ENCODE measurements at regions not wholly inside any gene's neighbourhood (a gene's known extent, or its start where the extent isn't known, plus 50 kb on each side); places are given as distances from the start of the nearest gene placed in this dataset.

- no peaks in the 10 kb centered on the region for H3K36me3 ChIP-seq (ENCODE audit: low read depth, low read length)
- H3K9me2 ChIP-seq (replicated peaks; ENCODE audit: low read length) = no peaks in the 10 kb centered on the region
- H3K79me2 ChIP-seq (ENCODE audit: low read length) = no peaks in the 10 kb centered on the region
- no peak overlapping the region for H2AFZ ChIP-seq (ENCODE audit: low read length)
- no peaks in the 10 kb centered on the region for H3F3A ChIP-seq (ENCODE audit: low read length, unreplicated experiment)
- intact Hi-C loops (cut with micrococcal nuclease) = no loop called here
- DNase-seq = no peak
- no peaks in the 10 kb centered on the region for H3K27me3 ChIP-seq (ENCODE audit: low read length)
- no peaks in the 10 kb centered on the region for H4K20me1 ChIP-seq (ENCODE audit: low read length)
- no peak for TF ChIP-seq EZH2phosphoT487 (IDR thresholded peaks at IDR 0.05; ENCODE audit: borderline replicate concordance, low read length)
- TF ChIP-seq CTCF (conservative IDR thresholded peaks at IDR 0.05; ENCODE audit: low read depth, low read length) = no peak
- TF ChIP-seq EZH2 (IDR thresholded peaks at IDR 0.05; ENCODE audit: low read length, unreplicated experiment) = no peak
- POLR2A ChIA-PET (ENCODE audit: unreplicated experiment) = no interaction called here
- BruUV-seq (replicated peaks) = no TSS peak
- no peak overlapping the region for H3K4me2 ChIP-seq (ENCODE audit: low read length)
- no peak for ATAC-seq
- no peak overlapping the region for H3K9ac ChIP-seq (ENCODE audit: low read length)
- no peak overlapping the region for H3K4me3 ChIP-seq (ENCODE audit: low read length)
- H3K27ac ChIP-seq (ENCODE audit: low read length) = no peak overlapping the region
- no peaks in the 10 kb centered on the region for H3K4me1 ChIP-seq (ENCODE audit: insufficient read depth, low read length)
- CTCF ChIA-PET = no interaction called here
- H3K9me3 ChIP-seq (ENCODE audit: low read length) = no peaks in the 10 kb centered on the region
Observed at GRCh38 chr22:48799227-48799970, 1028.3 kb downstream of the BRD1 start.

GRCh38 chr22:48798281-48799226, 1029.1 kb downstream of the BRD1 start:
- H3K27ac ChIP-seq (ENCODE audit: low read length) = no peak overlapping the region
- CTCF ChIA-PET = no interaction called here
- ATAC-seq = no peak

GRCh38 chr22:48797731-48798130, 1029.9 kb downstream of the BRD1 start:
- no peaks in the 10 kb centered on the region for H4K20me1 ChIP-seq (ENCODE audit: low read length)
- no peaks in the 10 kb centered on the region for H3K9me3 ChIP-seq (ENCODE audit: low read length)
- no TSS peak for BruUV-seq (replicated peaks)
- no peak overlapping the region for H3K27ac ChIP-seq (ENCODE audit: low read length)
- no peaks in the 10 kb centered on the region for H3K9me2 ChIP-seq (replicated peaks; ENCODE audit: low read length)
- H3K4me2 ChIP-seq (ENCODE audit: low read length) = no peak overlapping the region
- H2AFZ ChIP-seq (ENCODE audit: low read length) = no peak overlapping the region
- no peak for ATAC-seq
- no peaks in the 10 kb centered on the region for H3F3A ChIP-seq (ENCODE audit: low read length, unreplicated experiment)
- no peaks in the 10 kb centered on the region for H3K36me3 ChIP-seq (ENCODE audit: low read depth, low read length)
- no peaks in the 10 kb centered on the region for H3K27me3 ChIP-seq (ENCODE audit: low read length)
- ChIA-PET POLR2A (ENCODE audit: unreplicated experiment) (no interaction called here), CTCF (no interaction called here)
- no peak overlapping the region for H3K9ac ChIP-seq (ENCODE audit: low read length)
- no peaks in the 10 kb centered on the region for H3K79me2 ChIP-seq (ENCODE audit: low read length)
- TF ChIP-seq EZH2 (IDR thresholded peaks at IDR 0.05; ENCODE audit: low read length, unreplicated experiment) (no peak), EZH2phosphoT487 (IDR thresholded peaks at IDR 0.05; ENCODE audit: borderline replicate concordance, low read length) (no peak), CTCF (conservative IDR thresholded peaks at IDR 0.05; ENCODE audit: low read depth, low read length) (no peak)
- no peaks in the 10 kb centered on the region for H3K4me1 ChIP-seq (ENCODE audit: insufficient read depth, low read length)
- no peak overlapping the region for H3K4me3 ChIP-seq (ENCODE audit: low read length)
- DNase-seq = no peak
- intact Hi-C loops (cut with micrococcal nuclease) = no loop called here

More at GRCh38 chr22:48798281-48799226, 1029.1 kb downstream of the BRD1 start:
- intact Hi-C loops (cut with micrococcal nuclease) = no loop called here
- Histone ChIP-seq H3K4me1 (ENCODE audit: insufficient read depth, low read length) (no peaks in the 10 kb centered on the region), H3K36me3 (ENCODE audit: low read depth, low read length) (no peaks in the 10 kb centered on the region), H3K9me3 (ENCODE audit: low read length) (no peaks in the 10 kb centered on the region), H3F3A (ENCODE audit: low read length, unreplicated experiment) (no peaks in the 10 kb centered on the region), H4K20me1 (ENCODE audit: low read length) (no peaks in the 10 kb centered on the region), H3K9ac (ENCODE audit: low read length) (no peak overlapping the region), H3K79me2 (ENCODE audit: low read length) (no peaks in the 10 kb centered on the region), H3K4me3 (ENCODE audit: low read length) (no peak overlapping the region), H3K27me3 (ENCODE audit: low read length) (no peaks in the 10 kb centered on the region), H3K4me2 (ENCODE audit: low read length) (no peak overlapping the region), H3K9me2 (replicated peaks; ENCODE audit: low read length) (no peaks in the 10 kb centered on the region), H2AFZ (ENCODE audit: low read length) (no peak overlapping the region)
- TF ChIP-seq EZH2 (IDR thresholded peaks at IDR 0.05; ENCODE audit: low read length, unreplicated experiment) = no peak
- no peak for TF ChIP-seq EZH2phosphoT487 (IDR thresholded peaks at IDR 0.05; ENCODE audit: borderline replicate concordance, low read length)
- POLR2A ChIA-PET (ENCODE audit: unreplicated experiment) = no interaction called here
- no TSS peak for BruUV-seq (replicated peaks)
- DNase-seq = no peak

Measured in PC-3 (cell line).